GM23338 (cell line): ENCODE measurements at regions not wholly inside any gene's neighbourhood (a gene's known extent, or its start where the extent isn't known, plus 50 kb on each side); places are given as distances from the start of the nearest gene placed in this dataset.

Experiments
- ATAC-seq: fragments of 200-7000 bp; cut with Tn5 transposase; 3 replicates; pipeline ENCODE4 v1.9.1; 2020
- DNase-seq: peaks from one replicate; pipeline ENCODE4 v3.0.0-alpha.2; 2015; ENCODE audit warnings: low spot score
- H2AFZ ChIP-seq: fragments of 200-600 bp; sonication (generic); 2 replicates; pipeline ENCODE4 v1.8.0; 2016; ENCODE audit warnings: antibody characterized with exemption, mild to moderate bottlenecking, moderate library complexity
- H3F3A ChIP-seq: fragments of 200-600 bp; sonication (generic); replicated peaks from 2 replicates; pipeline ENCODE4 v1.8.0; 2017; ENCODE audit warnings: antibody characterized with exemption, mixed run types, low read depth
- H3K27ac ChIP-seq: fragments of 200-600 bp; sonication (generic); 2 replicates; pipeline ENCODE4 v1.6.1; 2016; ENCODE audit warnings: low read depth
- H3K27me3 ChIP-seq: fragments of 200-600 bp; sonication (generic); 2 replicates; pipeline ENCODE4 v1.8.0; 2016; ENCODE audit warnings: mild to moderate bottlenecking, mixed run types, moderate library complexity; ENCODE audit not compliant: insufficient read depth
- H3K36me3 ChIP-seq: fragments of 200-600 bp; sonication (generic); 2 replicates; pipeline ENCODE4 v1.8.0; 2016; ENCODE audit warnings: mild to moderate bottlenecking; ENCODE audit not compliant: insufficient read depth
- H3K4me1 ChIP-seq: fragments of 200-600 bp; sonication (generic); 2 replicates; pipeline ENCODE4 v1.8.0; 2016; ENCODE audit warnings: mild to moderate bottlenecking, moderate library complexity; ENCODE audit not compliant: insufficient read depth
- H3K4me2 ChIP-seq: fragments of 200-600 bp; sonication (generic); 2 replicates; pipeline ENCODE4 v1.7.1; 2017; ENCODE audit warnings: mixed run types
- H3K4me3 ChIP-seq: fragments of 200-600 bp; sonication (generic); 2 replicates; pipeline ENCODE4 v1.6.1; 2016; ENCODE audit warnings: mixed run types
- H3K79me2 ChIP-seq: fragments of 200-600 bp; sonication (generic); replicated peaks from 2 replicates; pipeline ENCODE4 v1.8.0; 2017; ENCODE audit warnings: mild to moderate bottlenecking; ENCODE audit not compliant: insufficient read depth
- H3K9me2 ChIP-seq: fragments of 200-600 bp; sonication (generic); 2 replicates; pipeline ENCODE4 v1.8.0; 2017; ENCODE audit not compliant: insufficient read depth
- H4K20me1 ChIP-seq: fragments of 200-600 bp; sonication (generic); replicated peaks from 2 replicates; pipeline ENCODE4 v1.8.0; 2017; ENCODE audit warnings: mild to moderate bottlenecking; ENCODE audit not compliant: insufficient read depth
- H3K27ac Mint-ChIP-seq: 2 replicates; pipeline ENCODE4 v1.8.0; 2020; ENCODE audit warnings: inconsistent platforms, mild to moderate bottlenecking, moderate library complexity, mixed read lengths
- H3K27me3 Mint-ChIP-seq: 3 replicates; pipeline ENCODE4 v1.8.0; 2022; ENCODE audit warnings: low read depth, mild to moderate bottlenecking, moderate library complexity, mixed read lengths, inconsistent platforms; ENCODE audit not compliant: insufficient read depth, poor library complexity
- H3K36me3 Mint-ChIP-seq: 3 replicates; pipeline ENCODE4 v1.8.0; 2021; ENCODE audit warnings: low read depth, mild to moderate bottlenecking, inconsistent platforms, moderate library complexity, mixed read lengths
- H3K4me1 Mint-ChIP-seq: 3 replicates; pipeline ENCODE4 v1.8.0; 2020; ENCODE audit warnings: mild to moderate bottlenecking, inconsistent platforms, mixed read lengths
- H3K4me3 Mint-ChIP-seq: 3 replicates; pipeline ENCODE4 v1.8.0; 2021; ENCODE audit warnings: moderate library complexity, mild to moderate bottlenecking, inconsistent platforms, mixed read lengths
- H3K9me3 Mint-ChIP-seq: 3 replicates; pipeline ENCODE4 v1.8.0; 2020; ENCODE audit warnings: moderate library complexity, mild to moderate bottlenecking, inconsistent platforms, mixed read lengths
- CREB1 ChIP-seq: fragments of 250-450 bp; sonication (Bioruptor Pico); IDR thresholded peaks from 2 replicates; pipeline ENCODE4 v1.5.0; 2020; ENCODE audit warnings: low read depth, mild to moderate bottlenecking, moderate library complexity
- EZH2 ChIP-seq: fragments of 200-600 bp; sonication (generic); IDR thresholded peaks from one replicate; pipeline ENCODE4 v1.8.0; 2017; ENCODE audit warnings: antibody characterized with exemption, mild to moderate bottlenecking, low read depth; ENCODE audit not compliant: unreplicated experiment
- EZH2phosphoT487 ChIP-seq: fragments of 200-600 bp; sonication (generic); IDR thresholded peaks from one replicate; pipeline ENCODE4 v1.8.1; 2018; ENCODE audit warnings: antibody characterized with exemption; ENCODE audit not compliant: unreplicated experiment
- JUNB ChIP-seq: IDR thresholded peaks from one replicate; pipeline ENCODE4 v1.6.1; 2016; ENCODE audit warnings: antibody characterized with exemption; ENCODE audit not compliant: unreplicated experiment
- NANOG ChIP-seq: IDR thresholded peaks from 2 replicates; pipeline ENCODE4 v1.6.1; 2016; ENCODE audit warnings: antibody characterized with exemption, borderline replicate concordance
- POLR2AphosphoS5 ChIP-seq: IDR thresholded peaks from 2 replicates; pipeline ENCODE4 v1.6.1; 2016; ENCODE audit warnings: antibody characterized with exemption, low read depth
- REST ChIP-seq: IDR thresholded peaks from one replicate; pipeline ENCODE4 v1.6.1; 2018; ENCODE audit warnings: antibody characterized with exemption; ENCODE audit not compliant: unreplicated experiment
- STAT1 ChIP-seq: IDR thresholded peaks from one replicate; pipeline ENCODE4 v1.6.1; 2016; ENCODE audit warnings: antibody characterized with exemption; ENCODE audit not compliant: unreplicated experiment
- ZNF114 ChIP-seq: fragments of 250-450 bp; sonication (Bioruptor Pico); IDR thresholded peaks from 2 replicates; pipeline ENCODE4 v1.5.0; 2020; ENCODE audit warnings: mild to moderate bottlenecking, moderate library complexity
- ZNF331 ChIP-seq: fragments of 250-450 bp; sonication (Bioruptor Pico); IDR thresholded peaks from 2 replicates; pipeline ENCODE4 v1.5.0; 2020; ENCODE audit warnings: low read depth, mild to moderate bottlenecking, moderate library complexity
- TF ChIP-seq, protein P1 (sequence below): fragments of 250-450 bp; sonication (Bioruptor Pico); IDR thresholded peaks from 2 replicates; pipeline ENCODE4 v1.5.0; 2020; ENCODE audit warnings: mild to moderate bottlenecking, moderate library complexity
- TF ChIP-seq, protein P2 (sequence below): IDR thresholded peaks from 2 replicates; pipeline ENCODE4 v1.6.1; 2016; ENCODE audit warnings: antibody characterized with exemption
- TF ChIP-seq, protein P3 (sequence below), 2 experiments: fragments of 200-600 bp in 1 of 2; sonication (generic) in 1 of 2; conservative IDR thresholded peaks; 2 replicates each; pipeline versions ENCODE4 v1.5.1 to v1.6.1; 2016 to 2017; ENCODE audit warnings: antibody characterized with exemption in 2 of 2, low read depth in 2 of 2, mild to moderate bottlenecking in 2 of 2, moderate library complexity in 1 of 2

GRCh38 chr11:122037911-122038310 lies 78.1 kb downstream of the BLID start (continued):
- TF ChIP-seq REST (no peak), EZH2 (no peak)

DNA sequence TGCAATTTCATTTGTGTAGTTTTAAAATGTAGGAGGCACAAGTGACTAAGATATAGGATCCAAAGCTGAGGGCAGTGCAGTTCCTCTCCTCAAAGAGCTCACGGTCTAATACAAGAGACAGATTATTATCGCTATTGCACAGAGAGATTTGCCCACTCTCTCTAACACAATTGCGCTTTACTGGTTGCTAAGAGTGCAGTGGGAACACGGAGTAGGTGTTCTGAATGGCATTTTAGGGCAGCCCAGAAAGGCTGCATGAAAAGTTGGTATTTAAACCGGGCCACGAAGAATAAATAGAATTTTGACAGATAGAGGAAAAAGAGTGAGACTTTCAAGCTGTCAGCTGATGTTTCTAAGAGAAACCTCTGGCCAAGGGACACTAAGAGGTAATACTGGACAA lies 79.5 kb downstream of the BLID start:
- Histone ChIP-seq H2AFZ (peak overlapping the region; percentile 25; the same call in 1 of the 2 replicates), H3K27ac (no peak overlapping the region), H3K79me2 (no peaks in the 10 kb centered on the region), H3K9me2 (peaks cover 15% of the 10 kb centered on the region), H3K4me1 (peaks cover 50% of the 10 kb centered on the region), H4K20me1 (no peaks in the 10 kb centered on the region), H3F3A (no peaks in the 10 kb centered on the region), H3K36me3 (no peaks in the 10 kb centered on the region), H3K27me3 (no peaks in the 10 kb centered on the region), H3K4me3 (no peak overlapping the region), H3K4me2 (no peak overlapping the region; the same call in 1 of the 2 replicates)
- Mint-ChIP-seq H3K4me3 (no peak overlapping the region), H3K4me1 (peaks cover 38% of the 10 kb centered on the region), H3K27ac (no peak overlapping the region), H3K27me3 (peaks cover 4% of the 10 kb centered on the region), H3K36me3 (no peaks in the 10 kb centered on the region), H3K9me3 (no peaks in the 10 kb centered on the region)
- ATAC-seq (no peak), DNase-seq (no peak)
- TF ChIP-seq STAT1: no peak
- TF ChIP-seq JUNB: no peak
- TF ChIP-seq CREB1: no peak
- TF ChIP-seq, protein P1, sequence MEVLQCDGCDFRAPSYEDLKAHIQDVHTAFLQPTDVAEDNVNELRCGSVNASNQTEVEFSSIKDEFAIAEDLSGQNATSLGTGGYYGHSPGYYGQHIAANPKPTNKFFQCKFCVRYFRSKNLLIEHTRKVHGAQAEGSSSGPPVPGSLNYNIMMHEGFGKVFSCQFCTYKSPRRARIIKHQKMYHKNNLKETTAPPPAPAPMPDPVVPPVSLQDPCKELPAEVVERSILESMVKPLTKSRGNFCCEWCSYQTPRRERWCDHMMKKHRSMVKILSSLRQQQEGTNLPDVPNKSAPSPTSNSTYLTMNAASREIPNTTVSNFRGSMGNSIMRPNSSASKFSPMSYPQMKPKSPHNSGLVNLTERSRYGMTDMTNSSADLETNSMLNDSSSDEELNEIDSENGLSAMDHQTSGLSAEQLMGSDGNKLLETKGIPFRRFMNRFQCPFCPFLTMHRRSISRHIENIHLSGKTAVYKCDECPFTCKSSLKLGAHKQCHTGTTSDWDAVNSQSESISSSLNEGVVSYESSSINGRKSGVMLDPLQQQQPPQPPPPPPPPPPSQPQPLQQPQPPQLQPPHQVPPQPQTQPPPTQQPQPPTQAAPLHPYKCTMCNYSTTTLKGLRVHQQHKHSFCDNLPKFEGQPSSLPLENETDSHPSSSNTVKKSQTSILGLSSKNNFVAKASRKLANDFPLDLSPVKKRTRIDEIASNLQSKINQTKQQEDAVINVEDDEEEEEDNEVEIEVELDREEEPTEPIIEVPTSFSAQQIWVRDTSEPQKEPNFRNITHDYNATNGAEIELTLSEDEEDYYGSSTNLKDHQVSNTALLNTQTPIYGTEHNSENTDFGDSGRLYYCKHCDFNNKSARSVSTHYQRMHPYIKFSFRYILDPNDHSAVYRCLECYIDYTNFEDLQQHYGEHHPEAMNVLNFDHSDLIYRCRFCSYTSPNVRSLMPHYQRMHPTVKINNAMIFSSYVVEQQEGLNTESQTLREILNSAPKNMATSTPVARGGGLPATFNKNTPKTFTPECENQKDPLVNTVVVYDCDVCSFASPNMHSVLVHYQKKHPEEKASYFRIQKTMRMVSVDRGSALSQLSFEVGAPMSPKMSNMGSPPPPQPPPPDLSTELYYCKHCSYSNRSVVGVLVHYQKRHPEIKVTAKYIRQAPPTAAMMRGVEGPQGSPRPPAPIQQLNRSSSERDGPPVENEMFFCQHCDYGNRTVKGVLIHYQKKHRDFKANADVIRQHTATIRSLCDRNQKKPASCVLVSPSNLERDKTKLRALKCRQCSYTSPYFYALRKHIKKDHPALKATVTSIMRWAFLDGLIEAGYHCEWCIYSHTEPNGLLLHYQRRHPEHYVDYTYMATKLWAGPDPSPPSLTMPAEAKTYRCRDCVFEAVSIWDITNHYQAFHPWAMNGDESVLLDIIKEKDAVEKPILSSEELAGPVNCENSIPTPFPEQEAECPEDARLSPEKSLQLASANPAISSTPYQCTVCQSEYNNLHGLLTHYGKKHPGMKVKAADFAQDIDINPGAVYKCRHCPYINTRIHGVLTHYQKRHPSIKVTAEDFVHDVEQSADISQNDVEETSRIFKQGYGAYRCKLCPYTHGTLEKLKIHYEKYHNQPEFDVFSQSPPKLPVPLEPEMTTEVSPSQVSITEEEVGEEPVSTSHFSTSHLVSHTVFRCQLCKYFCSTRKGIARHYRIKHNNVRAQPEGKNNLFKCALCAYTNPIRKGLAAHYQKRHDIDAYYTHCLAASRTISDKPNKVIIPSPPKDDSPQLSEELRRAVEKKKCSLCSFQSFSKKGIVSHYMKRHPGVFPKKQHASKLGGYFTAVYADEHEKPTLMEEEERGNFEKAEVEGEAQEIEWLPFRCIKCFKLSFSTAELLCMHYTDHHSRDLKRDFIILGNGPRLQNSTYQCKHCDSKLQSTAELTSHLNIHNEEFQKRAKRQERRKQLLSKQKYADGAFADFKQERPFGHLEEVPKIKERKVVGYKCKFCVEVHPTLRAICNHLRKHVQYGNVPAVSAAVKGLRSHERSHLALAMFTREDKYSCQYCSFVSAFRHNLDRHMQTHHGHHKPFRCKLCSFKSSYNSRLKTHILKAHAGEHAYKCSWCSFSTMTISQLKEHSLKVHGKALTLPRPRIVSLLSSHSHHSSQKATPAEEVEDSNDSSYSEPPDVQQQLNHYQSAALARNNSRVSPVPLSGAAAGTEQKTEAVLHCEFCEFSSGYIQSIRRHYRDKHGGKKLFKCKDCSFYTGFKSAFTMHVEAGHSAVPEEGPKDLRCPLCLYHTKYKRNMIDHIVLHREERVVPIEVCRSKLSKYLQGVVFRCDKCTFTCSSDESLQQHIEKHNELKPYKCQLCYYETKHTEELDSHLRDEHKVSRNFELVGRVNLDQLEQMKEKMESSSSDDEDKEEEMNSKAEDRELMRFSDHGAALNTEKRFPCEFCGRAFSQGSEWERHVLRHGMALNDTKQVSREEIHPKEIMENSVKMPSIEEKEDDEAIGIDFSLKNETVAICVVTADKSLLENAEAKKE (CRISPR knock-in tag): no peak
- TF ChIP-seq NANOG: no peak
- no peak for TF ChIP-seq EZH2
- TF ChIP-seq, protein P2, sequence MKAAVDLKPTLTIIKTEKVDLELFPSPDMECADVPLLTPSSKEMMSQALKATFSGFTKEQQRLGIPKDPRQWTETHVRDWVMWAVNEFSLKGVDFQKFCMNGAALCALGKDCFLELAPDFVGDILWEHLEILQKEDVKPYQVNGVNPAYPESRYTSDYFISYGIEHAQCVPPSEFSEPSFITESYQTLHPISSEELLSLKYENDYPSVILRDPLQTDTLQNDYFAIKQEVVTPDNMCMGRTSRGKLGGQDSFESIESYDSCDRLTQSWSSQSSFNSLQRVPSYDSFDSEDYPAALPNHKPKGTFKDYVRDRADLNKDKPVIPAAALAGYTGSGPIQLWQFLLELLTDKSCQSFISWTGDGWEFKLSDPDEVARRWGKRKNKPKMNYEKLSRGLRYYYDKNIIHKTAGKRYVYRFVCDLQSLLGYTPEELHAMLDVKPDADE: no peak
- TF ChIP-seq ZNF331 (CRISPR knock-in tag): no peak
- TF ChIP-seq, protein P3, sequence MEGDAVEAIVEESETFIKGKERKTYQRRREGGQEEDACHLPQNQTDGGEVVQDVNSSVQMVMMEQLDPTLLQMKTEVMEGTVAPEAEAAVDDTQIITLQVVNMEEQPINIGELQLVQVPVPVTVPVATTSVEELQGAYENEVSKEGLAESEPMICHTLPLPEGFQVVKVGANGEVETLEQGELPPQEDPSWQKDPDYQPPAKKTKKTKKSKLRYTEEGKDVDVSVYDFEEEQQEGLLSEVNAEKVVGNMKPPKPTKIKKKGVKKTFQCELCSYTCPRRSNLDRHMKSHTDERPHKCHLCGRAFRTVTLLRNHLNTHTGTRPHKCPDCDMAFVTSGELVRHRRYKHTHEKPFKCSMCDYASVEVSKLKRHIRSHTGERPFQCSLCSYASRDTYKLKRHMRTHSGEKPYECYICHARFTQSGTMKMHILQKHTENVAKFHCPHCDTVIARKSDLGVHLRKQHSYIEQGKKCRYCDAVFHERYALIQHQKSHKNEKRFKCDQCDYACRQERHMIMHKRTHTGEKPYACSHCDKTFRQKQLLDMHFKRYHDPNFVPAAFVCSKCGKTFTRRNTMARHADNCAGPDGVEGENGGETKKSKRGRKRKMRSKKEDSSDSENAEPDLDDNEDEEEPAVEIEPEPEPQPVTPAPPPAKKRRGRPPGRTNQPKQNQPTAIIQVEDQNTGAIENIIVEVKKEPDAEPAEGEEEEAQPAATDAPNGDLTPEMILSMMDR (conservative IDR thresholded peaks at IDR 0.05; ENCODE audit: low read depth in 2 of 2): no peak
- TF ChIP-seq POLR2AphosphoS5: no peak
- no peak for TF ChIP-seq ZNF114
- no peak for TF ChIP-seq EZH2phosphoT487
